DOHH2 (cell line): ENCODE measurements at regions not wholly inside any gene's neighbourhood (a gene's known extent, or its start where the extent isn't known, plus 50 kb on each side); places are given as distances from the start of the nearest gene placed in this dataset.

ENCODE experiments used
- CTCF ChIP-seq: fragments of 200-600 bp; sonication (generic); IDR thresholded peaks from one replicate; pipeline ENCODE4 v1.5.1; 2014; ENCODE audit warnings: antibody characterized with exemption, mild to moderate bottlenecking, low read depth, low read length; ENCODE audit not compliant: poor library complexity, severe bottlenecking
- EZH2phosphoT487 ChIP-seq: fragments of 200-600 bp; sonication (generic); IDR thresholded peaks from 2 replicates; pipeline ENCODE4 v1.6.1; 2017; ENCODE audit warnings: borderline replicate concordance, mild to moderate bottlenecking, antibody characterized with exemption, low read length, moderate library complexity, mixed read lengths

- no peak for TF ChIP-seq CTCF
- TF ChIP-seq EZH2phosphoT487, result no peak
These were observed 381.9 kb downstream of the GRXCR1 start for GRCh38 chr4:43274376-43274775.
